WI38 (cell line): ENCODE measurements at regions not wholly inside any gene's neighbourhood (a gene's known extent, or its start where the extent isn't known, plus 50 kb on each side); places are given as distances from the start of the nearest gene placed in this dataset.

Experiments
- H3K4me3 ChIP-seq: 2 replicates; pipeline ENCODE4 v1.5.1; 2011; ENCODE audit warnings: low read depth, mild to moderate bottlenecking, control low read depth, low read length
- TF ChIP-seq, protein P1 (sequence below): IDR thresholded peaks from 2 replicates; pipeline ENCODE4 v1.5.1; 2012; ENCODE audit warnings: low read depth, mild to moderate bottlenecking, control low read depth, low read length

DNA sequence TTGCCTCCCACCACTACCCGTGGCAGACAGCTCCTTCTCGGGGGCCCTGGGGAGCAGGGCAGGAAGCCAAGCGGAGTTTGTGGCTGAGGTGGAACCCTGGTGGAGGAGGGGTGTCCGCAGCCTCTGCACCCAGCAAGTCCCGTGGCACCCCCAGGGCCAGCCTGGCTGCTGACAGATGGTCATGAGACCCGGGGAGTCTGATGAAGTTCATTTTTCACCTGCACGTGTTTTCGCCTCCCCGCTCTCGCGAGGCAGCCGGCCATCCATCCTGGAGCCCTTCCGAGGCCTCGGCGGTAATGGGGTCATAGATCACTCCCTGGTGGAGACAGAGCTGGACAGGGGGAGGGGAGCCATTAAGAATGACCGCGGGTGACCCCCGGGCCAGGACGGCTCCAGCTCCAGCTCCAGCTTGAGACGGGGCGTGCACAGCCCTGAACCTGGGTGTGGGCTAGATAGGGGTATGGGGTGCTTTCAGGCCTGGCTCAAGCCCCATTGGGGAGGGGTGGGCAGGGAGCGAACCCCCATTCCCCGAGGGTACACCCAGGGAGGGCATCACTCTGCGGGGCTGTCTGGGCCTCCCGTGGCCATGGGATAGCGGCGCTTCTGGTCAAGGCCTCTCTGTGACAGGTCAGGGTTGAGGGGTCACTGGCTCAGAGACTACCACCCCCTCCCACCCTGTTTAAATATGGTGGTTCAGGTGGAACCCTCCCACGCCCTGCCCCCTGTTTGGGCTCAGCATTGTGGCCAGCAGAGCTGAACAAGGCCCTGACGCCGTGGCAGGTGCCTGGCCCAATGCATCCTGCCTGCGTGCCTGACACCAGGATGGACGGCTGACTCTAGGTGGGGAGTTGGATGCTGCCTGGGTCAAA is 227.4 kb upstream of the GSE1 start:
- TF ChIP-seq, protein P1, sequence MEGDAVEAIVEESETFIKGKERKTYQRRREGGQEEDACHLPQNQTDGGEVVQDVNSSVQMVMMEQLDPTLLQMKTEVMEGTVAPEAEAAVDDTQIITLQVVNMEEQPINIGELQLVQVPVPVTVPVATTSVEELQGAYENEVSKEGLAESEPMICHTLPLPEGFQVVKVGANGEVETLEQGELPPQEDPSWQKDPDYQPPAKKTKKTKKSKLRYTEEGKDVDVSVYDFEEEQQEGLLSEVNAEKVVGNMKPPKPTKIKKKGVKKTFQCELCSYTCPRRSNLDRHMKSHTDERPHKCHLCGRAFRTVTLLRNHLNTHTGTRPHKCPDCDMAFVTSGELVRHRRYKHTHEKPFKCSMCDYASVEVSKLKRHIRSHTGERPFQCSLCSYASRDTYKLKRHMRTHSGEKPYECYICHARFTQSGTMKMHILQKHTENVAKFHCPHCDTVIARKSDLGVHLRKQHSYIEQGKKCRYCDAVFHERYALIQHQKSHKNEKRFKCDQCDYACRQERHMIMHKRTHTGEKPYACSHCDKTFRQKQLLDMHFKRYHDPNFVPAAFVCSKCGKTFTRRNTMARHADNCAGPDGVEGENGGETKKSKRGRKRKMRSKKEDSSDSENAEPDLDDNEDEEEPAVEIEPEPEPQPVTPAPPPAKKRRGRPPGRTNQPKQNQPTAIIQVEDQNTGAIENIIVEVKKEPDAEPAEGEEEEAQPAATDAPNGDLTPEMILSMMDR, result no peak
- H3K4me3 ChIP-seq, result no peak overlapping the region

DNA sequence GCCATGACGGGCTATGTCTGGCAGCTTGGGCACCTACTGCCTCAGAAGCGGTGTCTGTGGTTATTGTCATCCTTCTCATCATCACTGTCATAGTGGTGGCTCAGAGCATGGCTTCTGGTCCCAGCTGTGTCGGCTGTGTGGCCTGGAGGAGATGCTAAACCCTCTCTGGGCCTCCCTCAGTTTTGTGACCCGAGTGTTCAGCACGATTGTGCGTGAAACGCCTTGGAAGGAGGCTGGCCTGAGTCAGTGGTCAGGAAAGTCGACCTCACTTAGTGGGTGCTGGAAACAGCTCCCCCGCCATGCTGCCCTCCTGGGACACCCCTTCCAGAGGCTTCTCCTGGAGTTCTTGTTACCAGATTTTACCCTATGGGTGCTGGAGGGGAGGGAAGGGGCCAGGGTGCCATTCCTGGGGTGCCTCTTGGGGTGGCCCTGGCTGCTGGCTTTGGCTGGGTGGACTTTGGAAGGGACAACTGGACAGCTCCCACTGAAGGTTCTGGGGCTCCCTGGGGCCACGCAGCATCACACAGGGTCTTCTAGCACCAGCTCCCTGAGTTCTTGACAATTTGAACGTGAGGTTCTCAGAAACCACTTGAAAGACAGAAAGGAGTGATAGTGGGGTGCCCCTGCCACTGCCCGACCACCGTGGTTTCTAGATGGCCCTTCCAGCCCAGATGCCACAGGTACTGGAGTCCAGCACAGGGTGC is 226.5 kb upstream of the GSE1 start:
- no peak overlapping the region for H3K4me3 ChIP-seq
- TF ChIP-seq, protein P1, result no peak

DNA sequence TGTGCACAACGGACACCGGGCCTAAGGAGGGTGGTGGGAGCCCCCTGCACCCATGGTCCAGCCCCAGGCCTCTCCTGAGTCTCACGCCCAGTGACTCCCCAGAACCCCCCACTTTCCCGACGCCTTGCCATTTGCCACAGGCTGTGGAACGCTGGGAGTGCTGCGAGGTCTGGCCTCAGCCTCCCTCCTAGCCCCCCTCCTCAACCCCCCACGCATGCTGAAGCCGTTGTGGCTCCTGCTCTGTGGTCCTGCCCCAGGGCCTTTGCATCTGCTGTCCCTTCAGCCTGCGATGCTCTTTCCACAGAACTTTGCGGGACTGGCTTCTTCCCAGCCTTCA is 226.0 kb upstream of the GSE1 start:
- TF ChIP-seq, protein P1, result no peak
- H3K4me3 ChIP-seq, result no peak overlapping the region

DNA sequence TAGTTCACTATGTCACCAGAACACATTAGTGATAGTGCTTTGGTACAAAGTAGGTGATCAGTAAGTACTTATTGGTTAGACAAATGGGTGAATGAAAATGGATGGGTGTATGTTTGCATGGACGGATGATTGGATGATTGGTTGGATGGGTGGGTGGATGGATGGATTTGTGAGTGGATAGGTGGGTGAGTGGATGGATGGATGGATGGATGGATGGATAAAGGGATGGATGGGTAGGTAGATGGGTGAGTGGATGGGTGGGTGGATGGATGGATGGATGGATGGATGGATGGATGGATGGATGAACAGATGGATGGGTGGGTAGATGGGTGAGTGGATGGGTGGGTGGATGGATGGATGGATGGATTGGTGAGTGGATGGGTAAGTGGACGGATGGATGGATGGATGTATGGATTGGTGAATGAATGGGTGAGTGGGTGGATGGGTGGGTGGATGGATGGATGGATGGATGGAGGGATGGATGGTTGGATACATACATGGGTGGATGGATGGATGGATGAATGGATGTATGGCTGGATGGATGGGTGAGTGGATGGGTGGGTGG is 225.3 kb upstream of the GSE1 start:
- TF ChIP-seq, protein P1, result no peak

GRCh38 chr16:85389679-85390470 is 223.2 kb upstream of the GSE1 start:
- H3K4me3 ChIP-seq, result no peak overlapping the region
- TF ChIP-seq, protein P1, result no peak

More for the DNA sequence above, 225.3 kb upstream of the GSE1 start:
- no peak overlapping the region for H3K4me3 ChIP-seq

DNA sequence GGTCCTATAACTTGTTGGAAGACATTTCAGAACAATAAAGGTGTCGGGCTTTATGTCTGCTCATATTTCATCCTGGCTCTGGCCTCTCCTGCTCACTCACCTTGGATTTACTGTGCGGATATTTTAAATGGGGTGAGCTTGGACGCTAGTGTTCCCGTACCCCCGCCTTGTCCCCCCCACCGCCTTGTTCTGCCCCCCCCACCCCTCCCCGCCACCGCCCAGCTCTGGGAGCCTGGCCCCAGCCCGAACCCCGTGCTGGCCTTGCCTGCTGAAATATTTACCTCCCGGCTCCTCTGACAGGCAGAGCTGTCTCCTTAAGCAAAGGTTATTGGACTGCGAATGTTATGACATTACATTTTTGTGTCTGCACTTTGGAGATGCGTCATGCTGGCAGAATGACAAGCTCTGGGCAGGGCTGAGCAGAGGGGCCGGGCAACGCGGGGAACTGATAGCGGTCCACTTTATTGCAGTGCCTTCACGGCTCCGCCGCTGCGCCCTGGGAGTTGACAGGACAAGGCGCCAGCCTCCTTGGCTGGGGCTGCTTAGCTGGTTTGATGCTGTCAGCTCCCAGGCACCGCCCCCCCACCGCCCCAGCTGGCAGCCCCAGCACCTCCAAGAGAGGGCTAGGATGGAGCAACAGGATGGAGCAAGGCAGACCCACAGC is 222.5 kb upstream of the GSE1 start:
- H3K4me3 ChIP-seq, result no peak overlapping the region

More for the DNA sequence above, 222.5 kb upstream of the GSE1 start:
- TF ChIP-seq, protein P1, result no peak
